ENCODE measurements at regions not wholly inside any gene's neighbourhood (a gene's known extent, or its start where the extent isn't known, plus 50 kb on each side); places are given as distances from the start of the nearest gene placed in this dataset.

DNA sequence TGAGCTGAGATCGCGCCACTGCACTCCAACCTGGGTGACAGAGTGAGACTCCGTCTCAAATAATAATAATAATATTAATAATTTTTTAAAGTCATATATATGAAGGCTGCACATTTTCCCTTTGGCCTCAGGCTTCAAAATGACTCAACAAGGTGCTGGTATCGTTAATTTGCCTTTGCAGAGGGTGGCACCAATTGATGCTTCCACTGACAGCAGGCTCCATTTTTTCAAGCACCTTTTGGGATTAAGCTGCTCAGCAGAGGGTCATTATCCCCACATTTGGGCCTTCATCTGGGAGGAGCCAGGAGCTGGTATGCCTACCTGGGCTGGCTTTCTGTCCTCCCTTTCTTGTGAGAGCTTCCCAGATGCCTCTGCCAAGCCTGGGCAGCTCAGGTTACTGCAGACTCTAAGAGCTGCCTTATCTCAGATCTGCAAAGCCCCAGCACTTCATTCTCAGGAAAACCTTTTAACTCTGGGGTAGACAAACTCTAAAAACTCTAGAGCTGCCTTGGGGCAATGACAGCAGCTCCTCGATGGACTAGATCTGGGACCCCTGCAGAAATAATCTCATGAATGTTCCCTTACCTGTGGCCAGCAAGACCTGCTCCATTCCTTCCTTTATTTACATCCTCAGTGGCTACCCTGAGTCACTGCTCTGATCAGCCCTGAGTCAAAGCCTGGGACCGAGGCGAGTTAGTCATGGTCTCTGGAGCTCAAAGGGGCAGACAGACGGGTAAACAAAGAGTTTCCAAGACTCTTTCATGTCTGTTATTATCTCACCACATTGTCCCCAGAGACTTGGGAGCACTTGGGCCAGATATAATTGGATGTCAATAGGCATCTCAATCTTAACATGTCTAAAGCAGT lies 80.0 kb upstream of the EYA2 start:
- no peak for TF ChIP-seq POLR2A (IDR thresholded peaks at IDR 0.05; ENCODE audit: low read depth, low read length)
- no peak for TF ChIP-seq SMC3 (IDR thresholded peaks at IDR 0.05; ENCODE audit: low read depth, low read length)
- TF ChIP-seq, protein P1, sequence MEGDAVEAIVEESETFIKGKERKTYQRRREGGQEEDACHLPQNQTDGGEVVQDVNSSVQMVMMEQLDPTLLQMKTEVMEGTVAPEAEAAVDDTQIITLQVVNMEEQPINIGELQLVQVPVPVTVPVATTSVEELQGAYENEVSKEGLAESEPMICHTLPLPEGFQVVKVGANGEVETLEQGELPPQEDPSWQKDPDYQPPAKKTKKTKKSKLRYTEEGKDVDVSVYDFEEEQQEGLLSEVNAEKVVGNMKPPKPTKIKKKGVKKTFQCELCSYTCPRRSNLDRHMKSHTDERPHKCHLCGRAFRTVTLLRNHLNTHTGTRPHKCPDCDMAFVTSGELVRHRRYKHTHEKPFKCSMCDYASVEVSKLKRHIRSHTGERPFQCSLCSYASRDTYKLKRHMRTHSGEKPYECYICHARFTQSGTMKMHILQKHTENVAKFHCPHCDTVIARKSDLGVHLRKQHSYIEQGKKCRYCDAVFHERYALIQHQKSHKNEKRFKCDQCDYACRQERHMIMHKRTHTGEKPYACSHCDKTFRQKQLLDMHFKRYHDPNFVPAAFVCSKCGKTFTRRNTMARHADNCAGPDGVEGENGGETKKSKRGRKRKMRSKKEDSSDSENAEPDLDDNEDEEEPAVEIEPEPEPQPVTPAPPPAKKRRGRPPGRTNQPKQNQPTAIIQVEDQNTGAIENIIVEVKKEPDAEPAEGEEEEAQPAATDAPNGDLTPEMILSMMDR (conservative IDR thresholded peaks at IDR 0.05; ENCODE audit: low read depth, low read length): no peak
- no peak for TF ChIP-seq CEBPB (IDR thresholded peaks at IDR 0.05; ENCODE audit: low read depth, low read length)
- TF ChIP-seq, protein P2, sequence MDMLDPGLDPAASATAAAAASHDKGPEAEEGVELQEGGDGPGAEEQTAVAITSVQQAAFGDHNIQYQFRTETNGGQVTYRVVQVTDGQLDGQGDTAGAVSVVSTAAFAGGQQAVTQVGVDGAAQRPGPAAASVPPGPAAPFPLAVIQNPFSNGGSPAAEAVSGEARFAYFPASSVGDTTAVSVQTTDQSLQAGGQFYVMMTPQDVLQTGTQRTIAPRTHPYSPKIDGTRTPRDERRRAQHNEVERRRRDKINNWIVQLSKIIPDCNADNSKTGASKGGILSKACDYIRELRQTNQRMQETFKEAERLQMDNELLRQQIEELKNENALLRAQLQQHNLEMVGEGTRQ (IDR thresholded peaks at IDR 0.05; ENCODE audit: low read depth, low read length): no peak
- no peak; the same call in 1 of the 2 replicates for TF ChIP-seq NFE2L2 (IDR thresholded peaks at IDR 0.05; ENCODE audit: low read depth, low read length)
- TF ChIP-seq MAFK (IDR thresholded peaks at IDR 0.05; ENCODE audit: low read depth, low read length): no peak
- TF ChIP-seq RAD21 (IDR thresholded peaks at IDR 0.05; ENCODE audit: low read length): no peak; the same call in 1 of the 2 replicates
- TF ChIP-seq CHD1 (IDR thresholded peaks at IDR 0.05; ENCODE audit: low read depth, low read length): no peak
- no peak for TF ChIP-seq MAZ (IDR thresholded peaks at IDR 0.05; ENCODE audit: borderline replicate concordance, low read depth, low read length)
